ENCODE measurements at regions not wholly inside any gene's neighbourhood (a gene's known extent, or its start where the extent isn't known, plus 50 kb on each side); places are given as distances from the start of the nearest gene placed in this dataset.
A peak's percentile ranks its signal among the peaks of the same experiment; 100 is the strongest.

DNA sequence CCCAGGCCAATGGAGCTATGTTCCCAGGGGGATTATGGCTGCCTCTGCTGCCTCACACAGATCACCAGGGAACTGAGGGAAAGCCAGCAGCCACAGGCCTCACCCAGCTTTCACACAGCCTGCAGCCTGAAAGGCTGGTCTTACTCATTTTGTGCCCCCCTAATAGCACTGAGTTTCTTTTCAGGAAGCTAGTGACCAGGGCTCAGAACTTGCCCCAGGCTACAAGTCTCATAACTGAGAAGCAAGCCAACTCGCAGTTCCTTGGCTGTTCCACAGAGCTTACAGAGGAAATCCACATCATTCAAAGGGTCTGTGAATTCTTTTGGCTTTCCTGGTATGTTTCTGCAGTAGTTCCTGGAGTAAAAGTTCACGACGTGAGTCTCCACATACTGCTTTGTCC is 524.8 kb upstream of the GJE1 start:
- in situ Hi-C loops (cut with HindIII; ENCODE audit: low pct_unique_long_range_greater_than_20kb, low sequenced_read_pairs), result no loop called here
- no peak for DNase-seq (ENCODE audit: low read depth in 1 of 2, low spot score in 1 of 2)
- TF ChIP-seq JUND (IDR thresholded peaks at IDR 0.05; ENCODE audit: low read depth), result no peak

DNA sequence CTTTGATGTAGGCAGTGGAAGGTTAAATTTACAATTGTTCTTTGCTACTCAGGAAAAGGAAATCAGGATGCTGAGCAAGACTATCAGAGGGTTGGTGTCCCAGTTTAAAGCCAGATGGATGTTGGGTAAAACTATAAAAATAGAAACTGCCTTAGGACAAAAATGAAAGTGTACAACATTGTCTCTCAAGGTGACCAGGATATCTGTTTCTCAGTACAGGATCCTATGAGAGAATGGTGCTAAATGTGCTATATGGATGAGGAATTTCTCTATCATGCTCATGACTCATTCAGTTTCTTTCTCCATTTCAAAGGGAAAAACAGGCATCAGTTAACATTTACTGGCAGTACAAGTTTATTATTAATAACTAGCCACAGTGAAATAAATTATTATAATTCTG is 534.2 kb upstream of the GJE1 start:
- DNase-seq (ENCODE audit: low read depth in 1 of 2, low spot score in 1 of 2), result no peak
- TF ChIP-seq JUND (IDR thresholded peaks at IDR 0.05; ENCODE audit: low read depth), result no peak
- in situ Hi-C loops (cut with HindIII; ENCODE audit: low pct_unique_long_range_greater_than_20kb, low sequenced_read_pairs), result no loop called here

DNA sequence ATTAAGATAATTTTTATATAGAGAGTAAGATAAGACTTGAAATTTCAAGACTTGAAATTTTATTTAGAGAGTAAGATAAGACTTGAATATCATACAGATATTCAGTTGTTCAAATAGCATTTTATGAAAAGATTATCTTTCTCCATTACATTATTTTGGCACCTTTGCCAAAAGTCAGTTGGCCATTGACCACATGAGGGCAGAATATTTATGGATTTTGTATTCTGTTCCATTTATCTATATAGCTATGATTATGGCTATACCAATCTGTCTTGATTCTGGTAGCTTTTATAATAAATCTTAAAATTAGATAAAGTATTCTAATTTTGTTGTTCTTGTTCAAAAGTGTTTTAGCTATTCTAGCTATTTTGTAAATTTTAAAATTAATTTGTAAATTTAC is 537.9 kb upstream of the GJE1 start:
- TF ChIP-seq JUND (IDR thresholded peaks at IDR 0.05; ENCODE audit: low read depth), result no peak
- no peak for DNase-seq (ENCODE audit: low read depth in 1 of 2, low spot score in 1 of 2)
- in situ Hi-C loops (cut with HindIII; ENCODE audit: low pct_unique_long_range_greater_than_20kb, low sequenced_read_pairs), result no loop called here

DNA sequence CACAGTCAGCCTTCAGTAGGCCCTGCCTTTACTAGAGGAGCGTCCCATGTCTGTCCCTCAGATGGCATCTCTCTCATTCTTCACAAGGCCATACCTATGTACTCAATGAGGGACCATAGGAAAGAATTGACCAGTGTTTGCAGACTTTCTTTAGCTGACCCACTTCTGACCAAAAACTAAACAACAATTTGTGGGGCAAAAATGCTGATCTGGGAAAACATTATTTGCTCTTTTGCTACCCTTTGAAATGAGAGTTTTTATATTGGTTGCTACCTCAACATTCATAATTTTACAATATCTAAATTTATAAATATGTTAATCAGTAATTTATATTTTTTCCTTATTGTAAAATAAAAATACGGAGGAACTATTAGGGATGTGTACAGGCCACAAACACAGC is 539.4 kb upstream of the GJE1 start:
- in situ Hi-C loops (cut with HindIII; ENCODE audit: low pct_unique_long_range_greater_than_20kb, low sequenced_read_pairs), result no loop called here
- TF ChIP-seq JUND (IDR thresholded peaks at IDR 0.05; ENCODE audit: low read depth), result no peak

DNA sequence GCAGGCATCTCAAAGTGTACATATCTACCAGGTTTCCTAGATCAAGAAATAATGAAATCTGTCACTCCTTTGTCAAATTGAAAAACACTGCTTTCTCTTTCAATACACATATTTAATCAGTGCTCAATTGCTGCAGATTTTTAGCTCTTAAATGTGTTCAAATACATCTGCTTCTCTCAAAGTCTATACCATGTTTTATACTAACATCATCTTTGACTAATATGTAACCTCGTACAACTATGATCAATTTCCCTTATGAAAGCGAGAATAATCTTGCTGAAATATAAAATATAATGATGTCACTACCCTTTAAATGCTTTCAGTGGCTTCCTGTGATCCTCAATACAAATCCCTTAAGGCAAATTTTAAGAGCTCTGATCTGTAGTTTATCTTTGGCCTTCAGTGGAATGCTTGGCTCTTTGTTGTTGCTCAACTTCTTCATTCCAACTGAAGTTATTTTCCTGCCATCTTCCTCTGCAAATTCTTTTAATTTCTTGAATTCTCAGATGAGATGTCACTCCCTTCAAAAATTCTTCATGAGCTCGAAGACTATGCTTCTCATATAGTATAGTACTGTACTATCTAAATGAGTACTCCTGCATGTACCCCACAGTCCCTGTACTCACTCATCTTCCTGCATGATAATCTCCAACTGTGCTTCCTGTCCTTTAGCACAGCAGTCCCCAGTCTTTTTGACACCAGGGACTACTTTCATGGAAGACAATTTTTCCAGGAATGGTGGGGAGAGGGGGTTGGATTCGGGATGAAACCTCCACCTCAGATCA is 545.1 kb upstream of the GJE1 start:
- no peak for TF ChIP-seq JUND (IDR thresholded peaks at IDR 0.05; ENCODE audit: low read depth)
- in situ Hi-C loops (cut with HindIII; ENCODE audit: low pct_unique_long_range_greater_than_20kb, low sequenced_read_pairs), result no loop called here
- DNase-seq (ENCODE audit: low read depth in 1 of 2, low spot score in 1 of 2), result no peak

More for the DNA sequence above, 539.4 kb upstream of the GJE1 start:
- no peak for DNase-seq (ENCODE audit: low read depth in 1 of 2, low spot score in 1 of 2)

DNA sequence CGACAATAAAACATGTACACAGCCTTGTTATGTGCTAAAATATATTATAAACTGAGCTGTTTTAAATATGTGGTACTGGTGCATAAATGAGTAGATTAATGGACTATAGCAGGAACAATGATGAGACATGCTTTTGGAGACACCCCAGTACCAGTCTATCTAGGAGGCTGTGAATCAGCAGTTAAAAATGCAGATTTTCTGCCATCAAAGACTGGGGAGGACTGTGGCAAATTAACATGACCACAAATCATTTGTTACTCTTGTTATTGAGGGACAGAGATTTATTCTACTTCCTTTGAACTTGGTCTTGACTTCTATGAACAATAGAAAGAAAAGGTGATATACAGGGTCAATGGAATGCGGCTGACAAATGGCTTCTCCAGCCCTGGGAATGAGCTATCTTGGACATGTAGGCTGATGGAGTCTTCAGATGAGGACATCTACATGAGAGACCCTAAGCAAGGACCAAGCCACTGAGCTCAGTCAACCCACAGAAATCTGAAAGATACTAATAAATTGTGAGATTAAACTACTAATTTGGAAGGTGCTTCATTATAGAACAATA is 551.7 kb upstream of the GJE1 start:
- TF ChIP-seq JUND (IDR thresholded peaks at IDR 0.05; ENCODE audit: low read depth), result no peak
- DNase-seq (ENCODE audit: low read depth in 1 of 2, low spot score in 1 of 2), result no peak
- in situ Hi-C loops (cut with HindIII; ENCODE audit: low pct_unique_long_range_greater_than_20kb, low sequenced_read_pairs), result no loop called here

DNA sequence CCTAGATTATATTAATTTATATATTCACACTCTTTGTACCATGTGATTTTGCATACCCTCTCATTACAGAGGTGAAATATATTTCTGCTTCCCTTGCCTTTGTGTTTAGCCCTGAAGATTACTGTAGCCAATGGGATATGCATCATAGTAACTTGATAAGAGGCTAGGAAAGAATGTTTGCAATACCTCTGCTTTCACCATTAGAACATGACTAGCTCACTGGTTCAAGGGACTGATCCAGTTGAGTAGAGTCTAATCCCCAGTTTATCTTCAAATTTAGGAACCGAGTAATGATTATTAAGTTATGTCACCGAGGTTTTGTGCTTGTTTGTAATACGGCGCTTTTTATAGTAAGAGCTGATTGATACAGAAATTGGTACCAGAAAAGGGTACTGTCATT is 552.6 kb upstream of the GJE1 start:
- in situ Hi-C loops (cut with HindIII; ENCODE audit: low pct_unique_long_range_greater_than_20kb, low sequenced_read_pairs), result no loop called here
- no peak for DNase-seq (ENCODE audit: low read depth in 1 of 2, low spot score in 1 of 2)
- no peak for TF ChIP-seq JUND (IDR thresholded peaks at IDR 0.05; ENCODE audit: low read depth)

DNA sequence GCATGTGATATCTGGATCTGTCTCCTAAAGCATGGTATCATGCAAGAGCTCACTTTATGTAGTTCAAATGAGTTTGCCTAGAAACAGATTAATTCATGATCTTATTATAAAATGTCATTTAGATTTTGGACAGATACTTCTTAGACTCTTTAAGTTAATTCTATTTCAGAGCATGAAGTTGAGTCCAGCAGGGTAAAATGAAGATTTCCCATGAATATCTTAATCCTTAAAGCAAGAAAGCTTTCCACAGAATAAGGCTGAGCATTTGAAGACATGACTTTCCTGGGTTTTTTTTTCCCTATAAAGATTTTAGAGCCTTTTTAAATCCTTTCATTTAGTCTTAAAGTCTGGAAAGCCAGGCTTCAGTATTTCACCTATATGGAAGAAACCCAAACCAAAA is 556.0 kb upstream of the GJE1 start:
- no peak for TF ChIP-seq JUND (IDR thresholded peaks at IDR 0.05; ENCODE audit: low read depth)
- DNase-seq (ENCODE audit: low read depth in 1 of 2, low spot score in 1 of 2), result no peak
- in situ Hi-C loops (cut with HindIII; ENCODE audit: low pct_unique_long_range_greater_than_20kb, low sequenced_read_pairs), result no loop called here

DNA sequence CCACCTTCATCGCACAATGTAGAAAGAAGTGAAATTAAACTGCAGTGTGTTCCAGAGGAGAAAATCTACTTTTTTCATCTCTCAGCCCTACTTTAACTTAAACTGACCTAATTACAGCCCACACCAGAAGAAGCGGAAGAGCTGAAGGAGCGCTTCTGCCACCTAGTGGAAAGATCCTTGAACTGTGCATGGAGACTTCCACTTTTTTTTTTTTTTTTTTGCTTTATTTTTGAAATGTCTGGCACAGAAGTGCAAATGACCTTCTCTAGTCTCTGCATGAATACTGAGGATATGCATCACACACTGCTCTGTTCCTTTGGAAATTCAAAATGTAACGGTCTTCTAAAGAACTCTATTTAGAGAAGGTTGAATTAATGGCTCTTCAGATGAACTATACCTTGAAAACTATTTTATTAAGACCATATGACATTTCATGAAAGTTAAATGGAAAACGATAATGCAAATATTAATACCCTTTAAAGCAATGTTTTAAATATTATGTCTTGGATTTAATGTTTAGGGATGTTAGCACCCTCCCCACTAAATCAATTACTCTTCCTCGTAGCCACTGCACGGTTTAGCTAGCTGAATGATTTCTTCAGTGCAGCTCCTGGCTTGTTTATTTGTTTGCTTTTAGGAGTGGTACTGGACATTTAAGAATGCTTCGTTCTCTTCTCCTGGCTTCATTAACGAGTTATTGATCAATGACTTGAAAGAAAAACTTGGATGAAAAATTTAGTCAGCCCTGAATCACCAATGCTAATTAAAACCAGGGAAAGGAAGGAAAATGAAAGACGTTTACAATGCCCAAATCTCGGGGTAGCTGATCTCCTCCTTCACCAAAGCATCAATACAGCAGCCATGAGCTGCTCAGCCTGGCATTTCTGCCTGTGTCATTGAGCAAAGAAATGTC is 569.6 kb upstream of the GJE1 start:
- peak; percentile 13 to 73 for DNase-seq (ENCODE audit: low read depth in 1 of 2, low spot score in 1 of 2)
- no peak for TF ChIP-seq JUND (IDR thresholded peaks at IDR 0.05; ENCODE audit: low read depth)
- in situ Hi-C loops (cut with HindIII; ENCODE audit: low pct_unique_long_range_greater_than_20kb, low sequenced_read_pairs), result no loop called here

DNA sequence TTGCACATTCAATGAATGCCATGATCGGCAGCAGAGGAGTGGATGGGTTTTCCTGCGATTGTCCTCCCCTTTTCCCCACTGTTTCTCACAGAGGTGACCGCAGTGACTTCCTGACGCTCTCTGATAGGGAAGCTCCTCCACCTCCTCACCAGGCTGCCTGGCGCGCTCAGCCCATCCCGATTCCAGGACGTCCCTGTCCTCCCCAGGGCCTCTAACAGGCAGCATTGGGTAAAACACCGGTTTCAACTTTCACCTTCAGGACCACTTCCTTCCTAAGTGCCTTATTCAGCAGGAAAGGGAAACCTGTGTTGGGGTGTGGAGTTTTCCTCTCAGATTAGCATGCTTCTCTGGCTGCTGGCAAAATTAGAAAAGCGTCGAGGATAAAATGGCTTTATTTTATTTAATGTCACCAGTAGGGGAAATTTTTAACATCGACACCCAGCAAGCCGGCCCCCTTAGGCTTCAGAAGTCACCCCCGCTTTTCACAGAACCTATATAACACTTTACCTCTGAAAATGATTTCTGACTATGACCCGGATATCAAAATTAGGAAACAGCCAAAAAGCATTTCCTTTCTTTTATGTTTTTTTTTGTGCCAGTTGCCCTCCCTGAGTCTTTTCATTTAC is 570.4 kb upstream of the GJE1 start:
- DNase-seq (ENCODE audit: low read depth in 1 of 2, low spot score in 1 of 2), result peak in 1 of 2 experiments; percentile 2
- in situ Hi-C loops (cut with HindIII; ENCODE audit: low pct_unique_long_range_greater_than_20kb, low sequenced_read_pairs), result no loop called here
- TF ChIP-seq JUND (IDR thresholded peaks at IDR 0.05; ENCODE audit: low read depth), result no peak

DNA sequence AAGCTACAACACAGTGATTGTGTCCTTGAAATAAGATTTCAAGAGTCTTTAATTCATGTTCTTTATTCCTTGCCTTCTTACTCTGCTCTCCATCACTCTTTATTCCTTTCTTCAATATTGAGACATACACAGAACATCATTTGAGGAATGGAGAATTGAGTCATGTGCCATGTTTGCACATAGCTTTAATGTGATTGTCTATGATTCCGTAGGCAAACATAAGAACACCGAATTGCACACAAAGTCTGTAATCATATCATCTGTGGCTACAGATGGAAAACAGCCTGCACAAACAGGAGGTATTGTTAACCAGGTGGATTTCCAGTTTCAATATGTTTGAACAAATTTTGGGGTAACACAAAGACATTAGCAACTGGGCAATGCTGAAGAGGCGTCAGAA is 571.6 kb upstream of the GJE1 start:
- peak; percentile 13 to 86 for DNase-seq (ENCODE audit: low read depth in 1 of 2, low spot score in 1 of 2)
- in situ Hi-C loops (cut with HindIII; ENCODE audit: low pct_unique_long_range_greater_than_20kb, low sequenced_read_pairs), result no loop called here
- peak; percentile 81 for TF ChIP-seq JUND (IDR thresholded peaks at IDR 0.05; ENCODE audit: low read depth)

DNA sequence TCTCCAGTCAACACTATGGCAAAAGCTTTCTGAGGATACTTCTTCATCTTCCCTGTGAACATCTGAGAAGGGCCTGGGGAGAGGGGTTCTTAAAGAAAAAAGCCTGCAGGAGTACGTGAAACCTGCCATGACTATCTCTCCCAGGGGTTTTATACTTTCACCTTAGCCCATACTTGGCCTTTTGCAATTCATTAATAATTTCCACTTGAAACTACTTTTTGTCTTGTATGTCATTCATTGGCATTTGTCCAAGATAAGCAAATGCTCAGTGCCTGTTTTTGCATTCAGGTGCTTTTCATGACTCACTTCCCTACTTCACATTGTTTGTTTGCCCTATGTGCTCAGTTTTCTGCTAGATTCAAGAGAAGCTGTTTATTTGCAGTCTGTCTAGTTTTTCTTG is 580.3 kb upstream of the GJE1 start:
- no peak for TF ChIP-seq JUND (IDR thresholded peaks at IDR 0.05; ENCODE audit: low read depth)
- peak in 1 of 2 experiments; percentile 73 for DNase-seq (ENCODE audit: low read depth in 1 of 2, low spot score in 1 of 2)
- in situ Hi-C loops (cut with HindIII; ENCODE audit: low pct_unique_long_range_greater_than_20kb, low sequenced_read_pairs), result no loop called here

Data from T47D (cell line).